ENCODE measurements at regions not wholly inside any gene's neighbourhood (a gene's known extent, or its start where the extent isn't known, plus 50 kb on each side); places are given as distances from the start of the nearest gene placed in this dataset.

- no peak for TF ChIP-seq POLR2A (IDR thresholded peaks at IDR 0.05)
- no peak for TF ChIP-seq CTCF (IDR thresholded peaks at IDR 0.05)
Measured at GRCh38 chr3:117871934-117872333, 1162.4 kb downstream of the TUSC7 start.

Measured in adrenal gland (tissue), 5 donors.